ENCODE measurements at regions not wholly inside any gene's neighbourhood (a gene's known extent, or its start where the extent isn't known, plus 50 kb on each side); places are given as distances from the start of the nearest gene placed in this dataset.

DNA sequence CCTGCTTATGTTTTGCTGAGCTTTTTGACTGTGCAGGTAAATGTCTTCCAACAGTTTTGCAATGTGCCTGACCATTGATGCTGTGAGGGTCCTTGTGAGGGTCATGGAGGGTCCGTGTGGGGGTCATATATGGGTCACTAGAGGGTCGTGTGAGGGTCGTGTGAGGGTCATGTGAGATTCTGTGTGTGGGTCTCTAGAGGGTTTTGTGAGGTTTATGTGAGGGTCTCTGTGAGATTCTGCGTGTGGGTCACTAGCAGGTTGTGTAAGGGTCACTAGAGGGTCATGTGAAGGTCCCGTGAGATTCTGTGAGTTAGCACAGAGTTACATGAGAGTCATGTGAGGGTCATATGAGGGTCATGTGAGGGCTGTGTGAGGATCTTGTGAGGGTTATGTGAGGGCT, 263.9 kb upstream of the B3GAT1 start:
- no peaks in the 10 kb centered on the region for H3K36me3 ChIP-seq (replicated peaks in 1 of 2; ENCODE audit: control extremely low read depth in 1 of 2, control insufficient read depth in 1 of 2, extremely low read depth in 1 of 2, insufficient read depth in 2 of 2, low read length in 1 of 2)
- 69% methylated on average over 5 of the region's 5 CpGs for WGBS (ENCODE audit: insufficient coverage)
- TF ChIP-seq, protein P1, sequence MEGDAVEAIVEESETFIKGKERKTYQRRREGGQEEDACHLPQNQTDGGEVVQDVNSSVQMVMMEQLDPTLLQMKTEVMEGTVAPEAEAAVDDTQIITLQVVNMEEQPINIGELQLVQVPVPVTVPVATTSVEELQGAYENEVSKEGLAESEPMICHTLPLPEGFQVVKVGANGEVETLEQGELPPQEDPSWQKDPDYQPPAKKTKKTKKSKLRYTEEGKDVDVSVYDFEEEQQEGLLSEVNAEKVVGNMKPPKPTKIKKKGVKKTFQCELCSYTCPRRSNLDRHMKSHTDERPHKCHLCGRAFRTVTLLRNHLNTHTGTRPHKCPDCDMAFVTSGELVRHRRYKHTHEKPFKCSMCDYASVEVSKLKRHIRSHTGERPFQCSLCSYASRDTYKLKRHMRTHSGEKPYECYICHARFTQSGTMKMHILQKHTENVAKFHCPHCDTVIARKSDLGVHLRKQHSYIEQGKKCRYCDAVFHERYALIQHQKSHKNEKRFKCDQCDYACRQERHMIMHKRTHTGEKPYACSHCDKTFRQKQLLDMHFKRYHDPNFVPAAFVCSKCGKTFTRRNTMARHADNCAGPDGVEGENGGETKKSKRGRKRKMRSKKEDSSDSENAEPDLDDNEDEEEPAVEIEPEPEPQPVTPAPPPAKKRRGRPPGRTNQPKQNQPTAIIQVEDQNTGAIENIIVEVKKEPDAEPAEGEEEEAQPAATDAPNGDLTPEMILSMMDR (IDR thresholded peaks at IDR 0.05), result no peak
- TF ChIP-seq EZH2 (IDR thresholded peaks at IDR 0.05; ENCODE audit: borderline replicate concordance, insufficient read depth, low read depth, low read length, poor library complexity, severe bottlenecking), result no peak
- no peaks in the 10 kb centered on the region for H3K27me3 ChIP-seq (replicated peaks in 1 of 4; ENCODE audit: control extremely low read depth in 1 of 4, control insufficient read depth in 3 of 4, insufficient read depth in 4 of 4, low read length in 3 of 4)
- ATAC-seq (ENCODE audit: low read depth), result no peak
- ChIA-PET CTCF (no interaction called here), POLR2A (no interaction called here)
- no peak overlapping the region for H3K4me3 ChIP-seq (ENCODE audit: control extremely low read depth in 1 of 5, extremely low read depth in 1 of 5, insufficient read depth in 1 of 5, low read depth in 2 of 5, low read length in 4 of 5)
- Mint-ChIP-seq H3K27me3 (peaks cover 3% of the 10 kb centered on the region), H3K27ac (no peak overlapping the region), H3K4me3 (no peak overlapping the region), H3K4me1 (no peaks in the 10 kb centered on the region), H3K9me3 (ENCODE audit: insufficient read depth) (no peaks in the 10 kb centered on the region)
- intact Hi-C loops (cut with micrococcal nuclease), result no loop called here
- no peaks in the 10 kb centered on the region for H3K9me3 ChIP-seq (ENCODE audit: control extremely low read depth in 1 of 3, control insufficient read depth in 2 of 3, insufficient read depth in 1 of 3, low read length in 2 of 3)
- H2AFZ ChIP-seq (ENCODE audit: insufficient read depth, low read depth, low read length, poor library complexity, severe bottlenecking), result no peak overlapping the region
- H3K4me1 ChIP-seq (ENCODE audit: control insufficient read depth in 2 of 2, insufficient read depth in 2 of 2, low read length in 2 of 2), result no peaks in the 10 kb centered on the region
- no peak for DNase-seq
- H3K9ac ChIP-seq (ENCODE audit: low read length), result no peak overlapping the region
- no peak overlapping the region for H3K27ac ChIP-seq (ENCODE audit: low read length in 2 of 2)
- H3K4me2 ChIP-seq (replicated peaks; ENCODE audit: low read depth, low read length, poor library complexity, severe bottlenecking), result no peak overlapping the region
- H4K20me1 ChIP-seq (ENCODE audit: control insufficient read depth, insufficient read depth, low read length, poor library complexity, severe bottlenecking), result no peaks in the 10 kb centered on the region
- H3K79me2 ChIP-seq (ENCODE audit: control insufficient read depth, insufficient read depth, low read length), result no peaks in the 10 kb centered on the region

DNA sequence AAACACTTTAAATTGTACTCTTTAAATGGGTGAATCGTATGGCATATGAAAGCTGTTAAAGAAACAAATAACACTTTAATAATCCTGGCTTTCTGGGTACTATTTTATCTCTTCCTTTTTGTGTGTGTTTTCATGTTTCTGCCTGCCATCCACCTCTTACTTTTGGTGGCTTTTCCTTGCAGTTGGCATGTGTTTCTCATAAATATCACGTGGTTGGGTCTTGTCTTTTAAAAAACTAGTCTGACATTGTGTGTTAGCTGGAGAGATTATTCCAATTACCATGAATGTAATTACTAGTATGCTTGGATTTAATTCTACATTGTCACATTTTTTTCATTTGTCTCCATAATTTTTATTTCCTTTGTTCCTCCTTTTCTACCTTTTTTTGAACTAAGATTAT, 262.9 kb upstream of the B3GAT1 start:
- no peaks in the 10 kb centered on the region for H3K4me1 Mint-ChIP-seq
- Histone ChIP-seq H3K36me3 (replicated peaks in 1 of 2; ENCODE audit: control extremely low read depth in 1 of 2, control insufficient read depth in 1 of 2, extremely low read depth in 1 of 2, insufficient read depth in 2 of 2, low read length in 1 of 2) (no peaks in the 10 kb centered on the region), H3K9me3 (ENCODE audit: control extremely low read depth in 1 of 3, control insufficient read depth in 2 of 3, insufficient read depth in 1 of 3, low read length in 2 of 3) (no peaks in the 10 kb centered on the region), H3K4me2 (replicated peaks; ENCODE audit: low read depth, low read length, poor library complexity, severe bottlenecking) (no peak overlapping the region), H3K27me3 (replicated peaks in 1 of 4; ENCODE audit: control extremely low read depth in 1 of 4, control insufficient read depth in 3 of 4, insufficient read depth in 4 of 4, low read length in 3 of 4) (no peaks in the 10 kb centered on the region), H3K4me3 (ENCODE audit: control extremely low read depth in 1 of 5, extremely low read depth in 1 of 5, insufficient read depth in 1 of 5, low read depth in 2 of 5, low read length in 4 of 5) (no peak overlapping the region), H3K9ac (ENCODE audit: low read length) (no peak overlapping the region), H3K27ac (ENCODE audit: low read length in 2 of 2) (no peak overlapping the region), H3K79me2 (ENCODE audit: control insufficient read depth, insufficient read depth, low read length) (no peaks in the 10 kb centered on the region), H4K20me1 (ENCODE audit: control insufficient read depth, insufficient read depth, low read length, poor library complexity, severe bottlenecking) (no peaks in the 10 kb centered on the region), H3K4me1 (ENCODE audit: control insufficient read depth in 2 of 2, insufficient read depth in 2 of 2, low read length in 2 of 2) (no peaks in the 10 kb centered on the region), H2AFZ (ENCODE audit: insufficient read depth, low read depth, low read length, poor library complexity, severe bottlenecking) (no peak overlapping the region)
- DNase-seq, result no peak
- peaks cover 6% of the 10 kb centered on the region for H3K27me3 Mint-ChIP-seq
- ATAC-seq (ENCODE audit: low read depth), result no peak
- POLR2A ChIA-PET, result no interaction called here
- intact Hi-C loops (cut with micrococcal nuclease), result no loop called here
- H3K9me3 Mint-ChIP-seq (ENCODE audit: insufficient read depth), result no peaks in the 10 kb centered on the region
- CTCF ChIA-PET, result no interaction called here
- no peak overlapping the region for H3K27ac Mint-ChIP-seq
- no CpG with 5 or more reads among the region's 2 CpGs for WGBS (ENCODE audit: insufficient coverage)
- TF ChIP-seq, protein P1 (IDR thresholded peaks at IDR 0.05), result no peak
- TF ChIP-seq EZH2 (IDR thresholded peaks at IDR 0.05; ENCODE audit: borderline replicate concordance, insufficient read depth, low read depth, low read length, poor library complexity, severe bottlenecking), result no peak
- H3K4me3 Mint-ChIP-seq, result no peak overlapping the region
